Prostate gland (tissue), 2 donors: ENCODE measurements at regions not wholly inside any gene's neighbourhood (a gene's known extent, or its start where the extent isn't known, plus 50 kb on each side); places are given as distances from the start of the nearest gene placed in this dataset.
"Not testable (repeated sequence)": the region's sequence is repeated elsewhere in the genome, so short reads cannot be mapped to it uniquely, and the experiment has no call there.

Experiments
- POLR2A ChIP-seq: fragments of 450-650 bp; IDR thresholded peaks from one replicate; pipeline ENCODE4 v1.6.1; 2016; ENCODE audit warnings: antibody characterized with exemption, mild to moderate bottlenecking
- POLR2AphosphoS5 ChIP-seq: sonication (generic); formaldehyde crosslinking; IDR thresholded peaks from one replicate; pipeline ENCODE4 v1.6.1; 2017; ENCODE audit warnings: antibody characterized with exemption
- TF ChIP-seq, protein P1 (sequence below), 4 experiments: fragments of 200-600 bp in 2 of 4; fragments of 450-650 bp in 2 of 4; sonication (generic) in 2 of 4; IDR thresholded peaks; 1 replicate in 3 of 4; 2 replicates in 1 of 4; pipeline ENCODE4 v1.5.1; 2016 to 2019; ENCODE audit warnings: antibody characterized with exemption in 4 of 4, mild to moderate bottlenecking in 2 of 4, moderate library complexity in 2 of 4

DNA sequence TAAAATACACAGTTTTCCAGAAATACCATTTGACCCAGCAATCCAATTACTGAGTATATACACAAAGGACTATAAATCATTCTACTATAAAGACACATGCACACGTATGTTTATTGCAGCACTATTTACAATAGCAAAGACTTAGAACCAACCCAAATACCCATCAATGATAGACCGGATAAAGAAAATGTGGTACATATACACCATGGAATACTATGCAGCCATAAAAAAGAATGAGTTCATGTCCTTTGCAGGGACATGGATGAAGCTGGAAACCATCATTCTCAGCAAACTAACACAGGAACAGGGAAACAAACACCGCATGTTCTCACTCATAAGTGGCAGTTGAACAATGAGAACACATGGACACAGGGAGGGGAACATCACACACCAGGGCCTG, 495.4 kb upstream of the NRP1 start:
- TF ChIP-seq POLR2AphosphoS5, POLR2A: not testable (repeated sequence)
- TF ChIP-seq, protein P1, sequence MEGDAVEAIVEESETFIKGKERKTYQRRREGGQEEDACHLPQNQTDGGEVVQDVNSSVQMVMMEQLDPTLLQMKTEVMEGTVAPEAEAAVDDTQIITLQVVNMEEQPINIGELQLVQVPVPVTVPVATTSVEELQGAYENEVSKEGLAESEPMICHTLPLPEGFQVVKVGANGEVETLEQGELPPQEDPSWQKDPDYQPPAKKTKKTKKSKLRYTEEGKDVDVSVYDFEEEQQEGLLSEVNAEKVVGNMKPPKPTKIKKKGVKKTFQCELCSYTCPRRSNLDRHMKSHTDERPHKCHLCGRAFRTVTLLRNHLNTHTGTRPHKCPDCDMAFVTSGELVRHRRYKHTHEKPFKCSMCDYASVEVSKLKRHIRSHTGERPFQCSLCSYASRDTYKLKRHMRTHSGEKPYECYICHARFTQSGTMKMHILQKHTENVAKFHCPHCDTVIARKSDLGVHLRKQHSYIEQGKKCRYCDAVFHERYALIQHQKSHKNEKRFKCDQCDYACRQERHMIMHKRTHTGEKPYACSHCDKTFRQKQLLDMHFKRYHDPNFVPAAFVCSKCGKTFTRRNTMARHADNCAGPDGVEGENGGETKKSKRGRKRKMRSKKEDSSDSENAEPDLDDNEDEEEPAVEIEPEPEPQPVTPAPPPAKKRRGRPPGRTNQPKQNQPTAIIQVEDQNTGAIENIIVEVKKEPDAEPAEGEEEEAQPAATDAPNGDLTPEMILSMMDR (IDR thresholded peaks at IDR 0.05), result not testable (repeated sequence)
